ENCODE measurements at regions not wholly inside any gene's neighbourhood (a gene's known extent, or its start where the extent isn't known, plus 50 kb on each side); places are given as distances from the start of the nearest gene placed in this dataset.

- TF ChIP-seq CTCF (IDR thresholded peaks at IDR 0.05; ENCODE audit: low read depth, low read length, poor library complexity, severe bottlenecking) (no peak), EZH2phosphoT487 (IDR thresholded peaks at IDR 0.05; ENCODE audit: borderline replicate concordance, low read length) (no peak)
Observed at GRCh38 chr15:69906256-69907185, 191.2 kb downstream of the TLE3 start.

Data from DOHH2 (cell line).